B cell (primary cell): ENCODE measurements at regions not wholly inside any gene's neighbourhood (a gene's known extent, or its start where the extent isn't known, plus 50 kb on each side); places are given as distances from the start of the nearest gene placed in this dataset.

Source experiments
- ATAC-seq: fragments of 200-7000 bp; cut with Tn5 transposase; one replicate; pipeline ENCODE4 v1.10.0; 2021; ENCODE audit warnings: low read depth, mild to moderate bottlenecking, moderate number of reproducible peaks, moderate library complexity
- CTCF ChIA-PET: fragments of 350-600 bp; sonication (Branson Sonifier 250); formaldehyde crosslinking; loops from one replicate; lab custom pipeline; 2021; ENCODE audit warnings: antibody characterized with exemption, inconsistent platforms; lab: Charles Lee
- POLR2A ChIA-PET: fragments of 350-600 bp; sonication (Branson Sonifier 250); formaldehyde crosslinking; loops from one replicate; lab custom pipeline; 2021; ENCODE audit warnings: antibody characterized with exemption; lab: Charles Lee
- DNase-seq: peaks from one replicate; pipeline ENCODE4 v3.0.0; 2013
- H2AFZ ChIP-seq: 2 replicates; pipeline ENCODE4 v1.6.1; 2012; ENCODE audit warnings: mild to moderate bottlenecking, low read depth, low read length; ENCODE audit not compliant: insufficient read depth, poor library complexity, severe bottlenecking
- H3K27ac ChIP-seq, 2 donors: 1 replicate in 1 of 2; 2 replicates in 1 of 2; pipeline ENCODE4 v1.5.1; 2012 to 2013; ENCODE audit warnings: low read length in 2 of 2, mild to moderate bottlenecking in 2 of 2, moderate library complexity in 1 of 2
- H3K27me3 ChIP-seq, 4 experiments: fragments of 200-600 bp in 1 of 4; sonication (generic) in 1 of 4; replicated peaks in 1 of 4; 1 replicate in 2 of 4; 2 replicates in 2 of 4; pipeline versions ENCODE4 v1.6.1 to v1.7.0; 2013 to 2016; ENCODE audit warnings: low read length in 3 of 4, mild to moderate bottlenecking in 2 of 4, mixed read lengths in 1 of 4, moderate library complexity in 1 of 4; ENCODE audit not compliant: insufficient read depth in 4 of 4, control insufficient read depth in 3 of 4; ENCODE audit errors: control extremely low read depth in 1 of 4
- H3K36me3 ChIP-seq, 2 experiments: replicated peaks in 1 of 2; 1 replicate in 1 of 2; 2 replicates in 1 of 2; pipeline versions ENCODE4 v1.6.1 to v1.7.1; 2013; ENCODE audit warnings: low read length in 1 of 2; ENCODE audit not compliant: insufficient read depth in 2 of 2, control insufficient read depth in 1 of 2; ENCODE audit errors: control extremely low read depth in 1 of 2, extremely low read depth in 1 of 2
- H3K4me1 ChIP-seq, 2 donors: fragments of 200-600 bp in 1 of 2; sonication (generic) in 1 of 2; 1 replicate in 1 of 2; 2 replicates in 1 of 2; pipeline versions ENCODE4 v1.5.1 to v1.6.1; 2013 to 2017; ENCODE audit warnings: low read length in 2 of 2; ENCODE audit not compliant: control insufficient read depth in 2 of 2, insufficient read depth in 2 of 2
- H3K4me2 ChIP-seq: replicated peaks from 2 replicates; pipeline ENCODE3; 2012; ENCODE audit warnings: mild to moderate bottlenecking, low read depth, low read length; ENCODE audit not compliant: poor library complexity, severe bottlenecking
- H3K4me3 ChIP-seq, 5 experiments: fragments of 200-600 bp in 1 of 5; sonication (generic) in 1 of 5; 1 replicate in 3 of 5; 2 replicates in 2 of 5; pipeline versions ENCODE4 v1.5.1 to v1.7.0; 2011 to 2016; ENCODE audit warnings: low read length in 4 of 5, mild to moderate bottlenecking in 4 of 5, low read depth in 2 of 5, control low read depth in 1 of 5, moderate library complexity in 1 of 5; ENCODE audit not compliant: insufficient read depth in 1 of 5; ENCODE audit errors: control extremely low read depth in 1 of 5, extremely low read depth in 1 of 5
- H3K79me2 ChIP-seq: fragments of 200-600 bp; sonication (generic); one replicate; pipeline ENCODE4 v1.6.0; 2016; ENCODE audit warnings: low read length; ENCODE audit not compliant: control insufficient read depth, insufficient read depth
- H3K9ac ChIP-seq: fragments of 200-600 bp; sonication (generic); 2 replicates; pipeline ENCODE4 v1.6.1; 2017; ENCODE audit warnings: mild to moderate bottlenecking, low read length, moderate library complexity
- H3K9me3 ChIP-seq, 3 donors: one replicate each; pipeline versions ENCODE4 v1.6.1 to v1.7.1; 2013; ENCODE audit warnings: low read length in 2 of 3; ENCODE audit not compliant: control insufficient read depth in 2 of 3, insufficient read depth in 1 of 3; ENCODE audit errors: control extremely low read depth in 1 of 3
- H4K20me1 ChIP-seq: 2 replicates; pipeline ENCODE4 v1.6.0; 2012; ENCODE audit warnings: mild to moderate bottlenecking, low read length; ENCODE audit not compliant: insufficient read depth, control insufficient read depth, poor library complexity, severe bottlenecking
- H3K27ac Mint-ChIP-seq: one replicate; pipeline ENCODE4 v1.8.0; 2021; ENCODE audit warnings: mixed read lengths
- H3K27me3 Mint-ChIP-seq: one replicate; pipeline ENCODE4 v1.8.0; 2021; ENCODE audit warnings: mixed read lengths
- H3K4me1 Mint-ChIP-seq: one replicate; pipeline ENCODE4 v1.8.0; 2021; ENCODE audit warnings: mixed read lengths
- H3K4me3 Mint-ChIP-seq: one replicate; pipeline ENCODE4 v1.8.0; 2021; ENCODE audit warnings: mixed read lengths
- H3K9me3 Mint-ChIP-seq: one replicate; pipeline ENCODE4 v1.8.0; 2022; ENCODE audit warnings: mixed read lengths; ENCODE audit not compliant: insufficient read depth
- EZH2 ChIP-seq: IDR thresholded peaks from 2 replicates; pipeline ENCODE4 v1.6.1; 2012; ENCODE audit warnings: borderline replicate concordance, low read depth, mild to moderate bottlenecking, moderate library complexity, low read length; ENCODE audit not compliant: insufficient read depth, poor library complexity, severe bottlenecking
- WGBS: methylation state at CpG from one replicate; pipeline ENCODE4 v1.1.5; 2013; ENCODE audit warnings: missing lambda C conversion rate; ENCODE audit not compliant: insufficient coverage; 5-methylcytosine and 5-hydroxymethylcytosine counted together
- intact Hi-C: fragments of 100-400 bp; cut with micrococcal nuclease; formaldehyde crosslinking; loops from one replicate; pipeline ENCODE4 v1.10.0; 2022
- TF ChIP-seq, protein P1 (sequence below): fragments of 200-600 bp; IDR thresholded peaks from one replicate; pipeline ENCODE4 v1.8.0; 2022; ENCODE audit warnings: antibody characterized with exemption, mild to moderate bottlenecking

DNA sequence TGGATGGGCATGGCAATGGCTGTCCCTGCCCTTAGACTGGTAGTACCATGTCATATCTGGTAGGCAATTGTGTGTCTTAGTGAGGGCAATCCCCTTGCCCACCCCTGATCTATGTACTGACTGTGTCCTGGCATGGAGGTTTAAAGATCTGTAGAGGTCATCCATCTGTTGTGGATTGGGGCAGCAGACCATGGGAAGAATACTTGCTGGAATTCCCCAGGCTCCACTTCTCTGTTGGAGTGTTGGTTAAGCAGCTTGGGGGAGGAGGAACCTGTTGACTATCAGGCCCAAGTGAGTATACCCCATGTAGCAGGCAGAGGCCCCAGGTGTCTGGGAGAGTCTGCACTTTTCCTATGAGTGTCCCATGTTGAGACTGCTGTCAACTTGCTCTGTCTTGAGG lies 246.7 kb upstream of the DIPK2B start:
- intact Hi-C loops, result no loop called here
- Mint-ChIP-seq H3K27ac (no peak overlapping the region), H3K4me3 (no peak overlapping the region), H3K4me1 (no peaks in the 10 kb centered on the region), H3K9me3 (no peaks in the 10 kb centered on the region), H3K27me3 (peaks cover 18% of the 10 kb centered on the region)
- H3K9ac ChIP-seq, result no peak overlapping the region
- H2AFZ ChIP-seq, result no peak overlapping the region
- DNase-seq (no peak), ATAC-seq (no peak)
- TF ChIP-seq, protein P1, sequence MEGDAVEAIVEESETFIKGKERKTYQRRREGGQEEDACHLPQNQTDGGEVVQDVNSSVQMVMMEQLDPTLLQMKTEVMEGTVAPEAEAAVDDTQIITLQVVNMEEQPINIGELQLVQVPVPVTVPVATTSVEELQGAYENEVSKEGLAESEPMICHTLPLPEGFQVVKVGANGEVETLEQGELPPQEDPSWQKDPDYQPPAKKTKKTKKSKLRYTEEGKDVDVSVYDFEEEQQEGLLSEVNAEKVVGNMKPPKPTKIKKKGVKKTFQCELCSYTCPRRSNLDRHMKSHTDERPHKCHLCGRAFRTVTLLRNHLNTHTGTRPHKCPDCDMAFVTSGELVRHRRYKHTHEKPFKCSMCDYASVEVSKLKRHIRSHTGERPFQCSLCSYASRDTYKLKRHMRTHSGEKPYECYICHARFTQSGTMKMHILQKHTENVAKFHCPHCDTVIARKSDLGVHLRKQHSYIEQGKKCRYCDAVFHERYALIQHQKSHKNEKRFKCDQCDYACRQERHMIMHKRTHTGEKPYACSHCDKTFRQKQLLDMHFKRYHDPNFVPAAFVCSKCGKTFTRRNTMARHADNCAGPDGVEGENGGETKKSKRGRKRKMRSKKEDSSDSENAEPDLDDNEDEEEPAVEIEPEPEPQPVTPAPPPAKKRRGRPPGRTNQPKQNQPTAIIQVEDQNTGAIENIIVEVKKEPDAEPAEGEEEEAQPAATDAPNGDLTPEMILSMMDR, result no peak
- TF ChIP-seq EZH2, result no peak
- ChIA-PET POLR2A (no interaction called here), CTCF (no interaction called here)
- H3K4me3 ChIP-seq, result no peak overlapping the region
- H3K4me1 ChIP-seq, result no peaks in the 10 kb centered on the region
- no peaks in the 10 kb centered on the region for H3K36me3 ChIP-seq
- H3K9me3 ChIP-seq, result no peaks in the 10 kb centered on the region
- no peak overlapping the region for H3K27ac ChIP-seq
- peaks cover 0 to 4% (median 0%) of the 10 kb centered on the region in 4 experiments for H3K27me3 ChIP-seq
- H3K79me2 ChIP-seq, result no peaks in the 10 kb centered on the region
- no peaks in the 10 kb centered on the region for H4K20me1 ChIP-seq
- H3K4me2 ChIP-seq, result no peak overlapping the region

DNA sequence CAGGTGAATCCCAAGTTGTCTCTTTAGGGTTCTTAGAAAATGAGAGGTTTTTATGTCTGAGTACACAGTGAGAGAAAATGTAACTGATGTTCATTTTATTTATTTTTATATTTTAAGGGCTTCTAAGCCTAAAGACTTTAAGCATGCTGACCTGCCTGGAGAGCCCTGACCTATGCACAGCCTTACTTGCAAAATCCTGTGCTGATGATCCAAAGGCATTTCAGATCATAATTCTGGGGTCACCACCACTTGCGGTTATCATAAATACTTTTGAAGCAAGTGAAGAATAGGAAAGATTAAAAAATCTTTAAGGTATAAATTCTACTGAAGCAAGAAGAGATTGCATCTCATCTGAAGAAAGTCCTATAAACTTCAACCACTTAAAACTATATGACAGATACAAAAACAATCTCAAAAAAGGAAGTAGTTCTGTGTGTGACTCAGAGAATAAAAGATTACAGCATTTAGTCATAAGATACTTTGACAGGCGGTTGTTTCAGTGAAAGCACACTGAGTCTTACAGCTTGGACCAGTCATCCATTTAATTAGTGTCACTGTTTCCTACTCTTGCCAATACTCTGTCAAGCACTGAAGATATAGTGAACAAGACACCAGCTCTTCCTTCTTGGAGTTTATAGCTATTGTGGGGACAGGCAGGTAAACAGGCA lies 245.2 kb upstream of the DIPK2B start:
- Histone ChIP-seq H3K79me2 (no peaks in the 10 kb centered on the region), H4K20me1 (no peaks in the 10 kb centered on the region), H3K4me1 (no peaks in the 10 kb centered on the region), H3K4me3 (no peak overlapping the region), H3K27me3 (peaks cover 0 to 4% (median 0%) of the 10 kb centered on the region in 4 experiments), H3K36me3 (no peaks in the 10 kb centered on the region), H3K4me2 (no peak overlapping the region), H3K9me3 (no peaks in the 10 kb centered on the region), H3K27ac (no peak overlapping the region), H3K9ac (no peak overlapping the region), H2AFZ (no peak overlapping the region)
- ATAC-seq (no peak), DNase-seq (no peak)
- WGBS, result no CpG with 5 or more reads among the region's 2 CpGs
- CTCF ChIA-PET, result no interaction called here
- intact Hi-C loops, result no loop called here
- H3K27me3 Mint-ChIP-seq, result peaks cover 19% of the 10 kb centered on the region
- TF ChIP-seq, protein P1, result no peak
- no peak for TF ChIP-seq EZH2
- no peak overlapping the region for H3K27ac Mint-ChIP-seq
- no peak overlapping the region for H3K4me3 Mint-ChIP-seq
- POLR2A ChIA-PET, result no interaction called here
- H3K9me3 Mint-ChIP-seq, result no peaks in the 10 kb centered on the region
- H3K4me1 Mint-ChIP-seq, result no peaks in the 10 kb centered on the region
